ENCODE measurements at regions not wholly inside any gene's neighbourhood (a gene's known extent, or its start where the extent isn't known, plus 50 kb on each side); places are given as distances from the start of the nearest gene placed in this dataset.

DNA sequence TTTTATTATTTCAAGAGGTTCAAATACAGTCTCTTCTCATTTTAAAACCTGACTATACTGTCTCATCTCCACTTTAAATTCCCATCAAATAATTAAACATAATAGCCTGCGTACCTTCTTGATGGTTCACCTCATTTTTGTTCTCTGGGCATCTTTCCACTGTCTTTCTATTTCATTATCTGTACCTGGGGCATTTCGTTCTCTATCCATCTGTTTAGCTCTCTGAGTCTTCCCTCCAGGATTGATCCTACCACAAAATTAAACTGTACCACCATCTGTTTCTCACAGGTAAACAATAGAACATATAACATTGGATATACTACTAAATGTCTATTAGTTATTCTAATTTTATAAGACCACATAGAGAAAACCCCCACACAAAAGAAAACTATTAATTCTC is 1331.4 kb downstream of the NSUN3 start:
- CTCF ChIA-PET = no interaction called here
- Histone ChIP-seq H4K20me1 (ENCODE audit: control insufficient read depth, insufficient read depth, low read length, poor library complexity, severe bottlenecking) (no peaks in the 10 kb centered on the region), H3K27me3 (replicated peaks in 1 of 4; ENCODE audit: control extremely low read depth in 1 of 4, control insufficient read depth in 3 of 4, insufficient read depth in 4 of 4, low read length in 3 of 4) (no peaks in the 10 kb centered on the region), H3K4me1 (ENCODE audit: control insufficient read depth in 2 of 2, insufficient read depth in 2 of 2, low read length in 2 of 2) (no peaks in the 10 kb centered on the region), H3K4me2 (replicated peaks; ENCODE audit: low read depth, low read length, poor library complexity, severe bottlenecking) (no peak overlapping the region), H3K9me3 (ENCODE audit: control extremely low read depth in 1 of 3, control insufficient read depth in 2 of 3, insufficient read depth in 1 of 3, low read length in 2 of 3) (no peaks in the 10 kb centered on the region), H3K36me3 (replicated peaks in 1 of 2; ENCODE audit: control extremely low read depth in 1 of 2, control insufficient read depth in 1 of 2, extremely low read depth in 1 of 2, insufficient read depth in 2 of 2, low read length in 1 of 2) (no peaks in the 10 kb centered on the region), H3K79me2 (ENCODE audit: control insufficient read depth, insufficient read depth, low read length) (no peaks in the 10 kb centered on the region), H3K4me3 (ENCODE audit: control extremely low read depth in 1 of 5, extremely low read depth in 1 of 5, insufficient read depth in 1 of 5, low read depth in 2 of 5, low read length in 4 of 5) (no peak overlapping the region), H2AFZ (ENCODE audit: insufficient read depth, low read depth, low read length, poor library complexity, severe bottlenecking) (no peak overlapping the region), H3K27ac (ENCODE audit: low read length in 2 of 2) (no peak overlapping the region), H3K9ac (ENCODE audit: low read length) (no peak overlapping the region)
- H3K27ac Mint-ChIP-seq = no peak overlapping the region
- POLR2A ChIA-PET = no interaction called here
- ATAC-seq (ENCODE audit: low read depth) = no peak
- H3K4me1 Mint-ChIP-seq = no peaks in the 10 kb centered on the region
- TF ChIP-seq EZH2 (IDR thresholded peaks at IDR 0.05; ENCODE audit: borderline replicate concordance, insufficient read depth, low read depth, low read length, poor library complexity, severe bottlenecking) = no peak
- TF ChIP-seq, protein P1, sequence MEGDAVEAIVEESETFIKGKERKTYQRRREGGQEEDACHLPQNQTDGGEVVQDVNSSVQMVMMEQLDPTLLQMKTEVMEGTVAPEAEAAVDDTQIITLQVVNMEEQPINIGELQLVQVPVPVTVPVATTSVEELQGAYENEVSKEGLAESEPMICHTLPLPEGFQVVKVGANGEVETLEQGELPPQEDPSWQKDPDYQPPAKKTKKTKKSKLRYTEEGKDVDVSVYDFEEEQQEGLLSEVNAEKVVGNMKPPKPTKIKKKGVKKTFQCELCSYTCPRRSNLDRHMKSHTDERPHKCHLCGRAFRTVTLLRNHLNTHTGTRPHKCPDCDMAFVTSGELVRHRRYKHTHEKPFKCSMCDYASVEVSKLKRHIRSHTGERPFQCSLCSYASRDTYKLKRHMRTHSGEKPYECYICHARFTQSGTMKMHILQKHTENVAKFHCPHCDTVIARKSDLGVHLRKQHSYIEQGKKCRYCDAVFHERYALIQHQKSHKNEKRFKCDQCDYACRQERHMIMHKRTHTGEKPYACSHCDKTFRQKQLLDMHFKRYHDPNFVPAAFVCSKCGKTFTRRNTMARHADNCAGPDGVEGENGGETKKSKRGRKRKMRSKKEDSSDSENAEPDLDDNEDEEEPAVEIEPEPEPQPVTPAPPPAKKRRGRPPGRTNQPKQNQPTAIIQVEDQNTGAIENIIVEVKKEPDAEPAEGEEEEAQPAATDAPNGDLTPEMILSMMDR (IDR thresholded peaks at IDR 0.05) = no peak
- H3K27me3 Mint-ChIP-seq = no peaks in the 10 kb centered on the region
- intact Hi-C loops (cut with micrococcal nuclease) = no loop called here
- H3K9me3 Mint-ChIP-seq (ENCODE audit: insufficient read depth) = peaks cover 9% of the 10 kb centered on the region
- H3K4me3 Mint-ChIP-seq = no peak overlapping the region
- no peak for DNase-seq
- WGBS (ENCODE audit: insufficient coverage) = 78% methylated on average over 2 of the region's 2 CpGs

DNA sequence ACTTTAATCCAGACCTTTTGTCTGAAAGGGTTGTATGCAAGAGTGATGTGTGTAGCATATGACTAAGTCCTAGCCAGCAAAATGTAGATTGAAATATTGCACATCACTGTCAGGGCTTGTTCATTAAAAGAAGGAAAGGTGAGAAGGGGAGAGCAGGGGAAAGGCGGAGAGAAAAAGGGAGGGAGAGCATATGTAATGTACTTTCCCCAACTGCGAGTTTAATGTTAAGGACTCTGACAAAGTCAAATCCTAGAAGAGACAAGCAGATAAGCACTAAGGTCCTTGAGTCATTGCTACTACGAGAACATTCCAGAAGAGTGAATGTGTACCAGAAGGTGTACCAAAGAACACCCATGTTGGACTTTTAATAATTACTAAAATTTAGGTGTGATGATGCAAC is 1336.7 kb downstream of the NSUN3 start:
- H3K9ac ChIP-seq (ENCODE audit: low read length) = no peak overlapping the region
- no peaks in the 10 kb centered on the region for H3K4me1 ChIP-seq (ENCODE audit: control insufficient read depth in 2 of 2, insufficient read depth in 2 of 2, low read length in 2 of 2)
- ChIA-PET POLR2A (no interaction called here), CTCF (no interaction called here)
- H3K4me1 Mint-ChIP-seq = no peaks in the 10 kb centered on the region
- 90% methylated on average over 2 of the region's 3 CpGs for WGBS (ENCODE audit: insufficient coverage)
- H3K27me3 ChIP-seq (replicated peaks in 1 of 4; ENCODE audit: control extremely low read depth in 1 of 4, control insufficient read depth in 3 of 4, insufficient read depth in 4 of 4, low read length in 3 of 4) = no peaks in the 10 kb centered on the region
- H3K27ac ChIP-seq (ENCODE audit: low read length in 2 of 2) = no peak overlapping the region
- no peaks in the 10 kb centered on the region for H3K27me3 Mint-ChIP-seq
- peaks cover 6% of the 10 kb centered on the region for H3K9me3 Mint-ChIP-seq (ENCODE audit: insufficient read depth)
- no peaks in the 10 kb centered on the region for H3K79me2 ChIP-seq (ENCODE audit: control insufficient read depth, insufficient read depth, low read length)
- H2AFZ ChIP-seq (ENCODE audit: insufficient read depth, low read depth, low read length, poor library complexity, severe bottlenecking) = no peak overlapping the region
- no peak overlapping the region for H3K4me2 ChIP-seq (replicated peaks; ENCODE audit: low read depth, low read length, poor library complexity, severe bottlenecking)
- H4K20me1 ChIP-seq (ENCODE audit: control insufficient read depth, insufficient read depth, low read length, poor library complexity, severe bottlenecking) = no peaks in the 10 kb centered on the region
- intact Hi-C loops (cut with micrococcal nuclease) = no loop called here
- no peak for TF ChIP-seq EZH2 (IDR thresholded peaks at IDR 0.05; ENCODE audit: borderline replicate concordance, insufficient read depth, low read depth, low read length, poor library complexity, severe bottlenecking)
- TF ChIP-seq, protein P1 (IDR thresholded peaks at IDR 0.05) = no peak
- no peak overlapping the region for H3K27ac Mint-ChIP-seq
- DNase-seq (no peak), ATAC-seq (ENCODE audit: low read depth) (no peak)
- H3K4me3 ChIP-seq (ENCODE audit: control extremely low read depth in 1 of 5, extremely low read depth in 1 of 5, insufficient read depth in 1 of 5, low read depth in 2 of 5, low read length in 4 of 5) = no peak overlapping the region
- H3K9me3 ChIP-seq (ENCODE audit: control extremely low read depth in 1 of 3, control insufficient read depth in 2 of 3, insufficient read depth in 1 of 3, low read length in 2 of 3) = no peaks in the 10 kb centered on the region
- H3K36me3 ChIP-seq (replicated peaks in 1 of 2; ENCODE audit: control extremely low read depth in 1 of 2, control insufficient read depth in 1 of 2, extremely low read depth in 1 of 2, insufficient read depth in 2 of 2, low read length in 1 of 2) = no peaks in the 10 kb centered on the region
- no peak overlapping the region for H3K4me3 Mint-ChIP-seq

Measured in B cell (primary cell).